GM23248 (cell line): ENCODE measurements at regions not wholly inside any gene's neighbourhood (a gene's known extent, or its start where the extent isn't known, plus 50 kb on each side); places are given as distances from the start of the nearest gene placed in this dataset.

Source experiments
- EZH2 ChIP-seq: fragments of 200-600 bp; sonication (generic); IDR thresholded peaks from 2 replicates; pipeline ENCODE4 v1.6.1; 2018; ENCODE audit warnings: antibody characterized with exemption, mild to moderate bottlenecking; ENCODE audit not compliant: insufficient read depth, poor library complexity, severe bottlenecking
- EZH2phosphoT487 ChIP-seq: fragments of 200-600 bp; sonication (generic); IDR thresholded peaks from 2 replicates; pipeline ENCODE4 v1.6.1; 2018; ENCODE audit warnings: antibody characterized with exemption, moderate library complexity, mild to moderate bottlenecking, low read depth; ENCODE audit not compliant: insufficient read depth

DNA sequence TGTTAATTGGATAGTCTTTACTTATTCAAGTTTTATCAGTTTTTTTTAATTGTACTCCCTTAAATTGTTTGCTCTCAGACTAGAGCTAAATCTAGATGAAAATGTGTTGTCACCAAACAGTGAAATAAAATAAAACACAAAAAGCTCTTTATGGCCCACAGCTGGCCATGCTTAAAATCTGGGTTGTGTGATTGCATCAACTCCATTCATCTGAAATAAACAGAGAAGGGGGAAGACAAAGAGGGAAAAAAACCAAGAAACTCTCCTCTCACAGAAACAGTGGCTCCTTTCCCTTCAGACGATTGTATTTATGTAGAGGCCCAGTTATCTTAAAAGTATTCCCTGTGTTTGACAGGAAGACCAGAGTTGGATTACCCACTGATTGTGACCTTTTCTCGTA is 422.4 kb downstream of the IRX1 start:
- TF ChIP-seq EZH2 (no peak), EZH2phosphoT487 (no peak)
